ENCODE measurements at regions not wholly inside any gene's neighbourhood (a gene's known extent, or its start where the extent isn't known, plus 50 kb on each side); places are given as distances from the start of the nearest gene placed in this dataset.

GRCh38 chr5:152514827-152515397 lies 109.8 kb upstream of the NMUR2 start:
- TF ChIP-seq TAF1 (IDR thresholded peaks at IDR 0.05; ENCODE audit: borderline replicate concordance, low read depth, low read length) (no peak), POLR2A (IDR thresholded peaks at IDR 0.05; ENCODE audit: low read depth, low read length) (no peak)
